ENCODE measurements at regions not wholly inside any gene's neighbourhood (a gene's known extent, or its start where the extent isn't known, plus 50 kb on each side); places are given as distances from the start of the nearest gene placed in this dataset.

GRCh38 chr6:165770397-165771082, 107.5 kb upstream of the PDE10A start:
- H3K36me3 ChIP-seq (replicated peaks; ENCODE audit: insufficient read depth, low read length), result no peaks in the 10 kb centered on the region
- no peaks in the 10 kb centered on the region for H3K9me2 ChIP-seq (replicated peaks; ENCODE audit: insufficient read depth, low read length)
- H3K4me3 ChIP-seq (ENCODE audit: low read length), result no peak overlapping the region
- no peak overlapping the region for H3K27ac ChIP-seq (ENCODE audit: low read length)
- no peaks in the 10 kb centered on the region for H4K20me1 ChIP-seq (ENCODE audit: insufficient read depth, low read length)
- DNase-seq, result no peak
- H3K9ac ChIP-seq (ENCODE audit: low read length), result no peak overlapping the region
- no peaks in the 10 kb centered on the region for H3F3A ChIP-seq (ENCODE audit: insufficient read depth, low read length)
- H2AFZ ChIP-seq (ENCODE audit: low read length), result no peak overlapping the region
- H3K9me3 ChIP-seq (replicated peaks; ENCODE audit: insufficient read depth, low read length), result no peaks in the 10 kb centered on the region
- no peak for TF ChIP-seq EZH2 (optimal IDR thresholded peaks at IDR 0.05; ENCODE audit: low read depth, low read length)
- no peak for TF ChIP-seq EZH2phosphoT487 (IDR thresholded peaks at IDR 0.05; ENCODE audit: low read length)
- TF ChIP-seq CTCF (IDR thresholded peaks at IDR 0.05; ENCODE audit: low read length), result no peak
- no peak overlapping the region for H3K4me2 ChIP-seq (ENCODE audit: low read depth, low read length)
- no peaks in the 10 kb centered on the region for H3K4me1 ChIP-seq (ENCODE audit: low read length)
- H3K79me2 ChIP-seq (ENCODE audit: low read length), result no peaks in the 10 kb centered on the region
- H3K27me3 ChIP-seq (replicated peaks; ENCODE audit: insufficient read depth, low read length), result no peaks in the 10 kb centered on the region

- Histone ChIP-seq H3K4me3 (ENCODE audit: low read length) (no peak overlapping the region), H4K20me1 (ENCODE audit: insufficient read depth, low read length) (no peaks in the 10 kb centered on the region), H3K27ac (ENCODE audit: low read length) (no peak overlapping the region), H3F3A (ENCODE audit: insufficient read depth, low read length) (no peaks in the 10 kb centered on the region), H3K9ac (ENCODE audit: low read length) (no peak overlapping the region), H3K4me1 (ENCODE audit: low read length) (no peaks in the 10 kb centered on the region), H3K4me2 (ENCODE audit: low read depth, low read length) (no peak overlapping the region), H3K9me2 (replicated peaks; ENCODE audit: insufficient read depth, low read length) (no peaks in the 10 kb centered on the region), H3K27me3 (replicated peaks; ENCODE audit: insufficient read depth, low read length) (no peaks in the 10 kb centered on the region), H2AFZ (ENCODE audit: low read length) (no peak overlapping the region), H3K79me2 (ENCODE audit: low read length) (no peaks in the 10 kb centered on the region), H3K9me3 (replicated peaks; ENCODE audit: insufficient read depth, low read length) (no peaks in the 10 kb centered on the region), H3K36me3 (replicated peaks; ENCODE audit: insufficient read depth, low read length) (no peaks in the 10 kb centered on the region)
- DNase-seq, result no peak
- no peak for TF ChIP-seq CTCF (IDR thresholded peaks at IDR 0.05; ENCODE audit: low read length)
- no peak for TF ChIP-seq EZH2phosphoT487 (IDR thresholded peaks at IDR 0.05; ENCODE audit: low read length)
- TF ChIP-seq EZH2 (optimal IDR thresholded peaks at IDR 0.05; ENCODE audit: low read depth, low read length), result no peak
Measured at GRCh38 chr6:165769884-165770283, 106.8 kb upstream of the PDE10A start.

GRCh38 chr6:165769401-165769800, 106.4 kb upstream of the PDE10A start:
- H3F3A ChIP-seq (ENCODE audit: insufficient read depth, low read length), result no peaks in the 10 kb centered on the region
- no peak overlapping the region for H3K27ac ChIP-seq (ENCODE audit: low read length)
- no peaks in the 10 kb centered on the region for H3K9me3 ChIP-seq (replicated peaks; ENCODE audit: insufficient read depth, low read length)
- no peaks in the 10 kb centered on the region for H4K20me1 ChIP-seq (ENCODE audit: insufficient read depth, low read length)
- no peaks in the 10 kb centered on the region for H3K27me3 ChIP-seq (replicated peaks; ENCODE audit: insufficient read depth, low read length)
- no peak for DNase-seq
- no peaks in the 10 kb centered on the region for H3K36me3 ChIP-seq (replicated peaks; ENCODE audit: insufficient read depth, low read length)
- no peaks in the 10 kb centered on the region for H3K79me2 ChIP-seq (ENCODE audit: low read length)
- H3K4me1 ChIP-seq (ENCODE audit: low read length), result no peaks in the 10 kb centered on the region
- H3K4me2 ChIP-seq (ENCODE audit: low read depth, low read length), result no peak overlapping the region
- H2AFZ ChIP-seq (ENCODE audit: low read length), result no peak overlapping the region
- H3K4me3 ChIP-seq (ENCODE audit: low read length), result no peak overlapping the region
- TF ChIP-seq CTCF (IDR thresholded peaks at IDR 0.05; ENCODE audit: low read length) (no peak), EZH2phosphoT487 (IDR thresholded peaks at IDR 0.05; ENCODE audit: low read length) (no peak), EZH2 (optimal IDR thresholded peaks at IDR 0.05; ENCODE audit: low read depth, low read length) (no peak)
- no peaks in the 10 kb centered on the region for H3K9me2 ChIP-seq (replicated peaks; ENCODE audit: insufficient read depth, low read length)
- H3K9ac ChIP-seq (ENCODE audit: low read length), result no peak overlapping the region

Data from MM.1S (cell line).